Type B pancreatic cell (in vitro differentiated cells): ENCODE measurements at regions not wholly inside any gene's neighbourhood (a gene's known extent, or its start where the extent isn't known, plus 50 kb on each side); places are given as distances from the start of the nearest gene placed in this dataset.
"Not testable (repeated sequence)": the region's sequence is repeated elsewhere in the genome, so short reads cannot be mapped to it uniquely, and the experiment has no call there.

Experiments used
- DNase-seq: peaks from one replicate; pipeline ENCODE4 v3.0.0; 2021; ENCODE audit warnings: mixed read lengths; ENCODE audit not compliant: unreplicated experiment; ENCODE audit errors: extremely low spot score
- H3K27ac Mint-ChIP-seq: 2 replicates; pipeline ENCODE4 v1.8.0; 2021; ENCODE audit warnings: mild to moderate bottlenecking, mixed read lengths
- H3K27me3 Mint-ChIP-seq: 2 replicates; pipeline ENCODE4 v1.8.0; 2021; ENCODE audit warnings: mixed read lengths
- H3K36me3 Mint-ChIP-seq: 2 replicates; pipeline ENCODE4 v1.8.0; 2021; ENCODE audit warnings: mixed read lengths
- H3K4me1 Mint-ChIP-seq: one replicate; pipeline ENCODE4 v1.8.0; 2021; ENCODE audit warnings: mixed read lengths; ENCODE audit not compliant: unreplicated experiment
- H3K4me3 Mint-ChIP-seq: 2 replicates; pipeline ENCODE4 v1.8.0; 2021; ENCODE audit warnings: mild to moderate bottlenecking, mixed read lengths
- H3K9me3 Mint-ChIP-seq: 2 replicates; pipeline ENCODE4 v1.8.0; 2021; ENCODE audit warnings: mixed read lengths
- TF ChIP-seq, protein P1 (sequence below): fragments of 200-600 bp; sonication (generic); conservative IDR thresholded peaks from 2 replicates; pipeline ENCODE4 v1.5.0; 2021; ENCODE audit warnings: antibody characterized with exemption, mild to moderate bottlenecking

- H3K36me3 Mint-ChIP-seq, result no peaks in the 10 kb centered on the region
- peaks cover 5% of the 10 kb centered on the region for H3K27me3 Mint-ChIP-seq
- H3K4me3 Mint-ChIP-seq, result no peak overlapping the region
- TF ChIP-seq, protein P1, sequence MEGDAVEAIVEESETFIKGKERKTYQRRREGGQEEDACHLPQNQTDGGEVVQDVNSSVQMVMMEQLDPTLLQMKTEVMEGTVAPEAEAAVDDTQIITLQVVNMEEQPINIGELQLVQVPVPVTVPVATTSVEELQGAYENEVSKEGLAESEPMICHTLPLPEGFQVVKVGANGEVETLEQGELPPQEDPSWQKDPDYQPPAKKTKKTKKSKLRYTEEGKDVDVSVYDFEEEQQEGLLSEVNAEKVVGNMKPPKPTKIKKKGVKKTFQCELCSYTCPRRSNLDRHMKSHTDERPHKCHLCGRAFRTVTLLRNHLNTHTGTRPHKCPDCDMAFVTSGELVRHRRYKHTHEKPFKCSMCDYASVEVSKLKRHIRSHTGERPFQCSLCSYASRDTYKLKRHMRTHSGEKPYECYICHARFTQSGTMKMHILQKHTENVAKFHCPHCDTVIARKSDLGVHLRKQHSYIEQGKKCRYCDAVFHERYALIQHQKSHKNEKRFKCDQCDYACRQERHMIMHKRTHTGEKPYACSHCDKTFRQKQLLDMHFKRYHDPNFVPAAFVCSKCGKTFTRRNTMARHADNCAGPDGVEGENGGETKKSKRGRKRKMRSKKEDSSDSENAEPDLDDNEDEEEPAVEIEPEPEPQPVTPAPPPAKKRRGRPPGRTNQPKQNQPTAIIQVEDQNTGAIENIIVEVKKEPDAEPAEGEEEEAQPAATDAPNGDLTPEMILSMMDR, result no peak
- H3K4me1 Mint-ChIP-seq, result no peaks in the 10 kb centered on the region
- H3K9me3 Mint-ChIP-seq, result no peaks in the 10 kb centered on the region
- no peak for DNase-seq
- no peak overlapping the region for H3K27ac Mint-ChIP-seq
Observed at GRCh38 chr7:6917258-6917657, 91.2 kb upstream of the CCZ1B start.

- H3K27me3 Mint-ChIP-seq, H3K4me3 Mint-ChIP-seq, H3K36me3 Mint-ChIP-seq: not testable (repeated sequence)
Observed at GRCh38 chr7:6919169-6919568, 93.1 kb upstream of the CCZ1B start.

GRCh38 chr7:6924523-6924922 lies 98.4 kb upstream of the CCZ1B start:
- H3K27ac Mint-ChIP-seq, H3K4me3 Mint-ChIP-seq, H3K27me3 Mint-ChIP-seq: not testable (repeated sequence)

More at GRCh38 chr7:6919169-6919568, 93.1 kb upstream of the CCZ1B start:
- not testable (repeated sequence) for DNase-seq, H3K27ac Mint-ChIP-seq, H3K4me1 Mint-ChIP-seq, H3K9me3 Mint-ChIP-seq

GRCh38 chr7:6926193-6927174 lies 100.4 kb upstream of the CCZ1B start:
- DNase-seq, H3K27ac Mint-ChIP-seq: not testable (repeated sequence)

More at GRCh38 chr7:6924523-6924922, 98.4 kb upstream of the CCZ1B start:
- H3K36me3 Mint-ChIP-seq, H3K9me3 Mint-ChIP-seq, H3K4me1 Mint-ChIP-seq, DNase-seq: not testable (repeated sequence)

DNA sequence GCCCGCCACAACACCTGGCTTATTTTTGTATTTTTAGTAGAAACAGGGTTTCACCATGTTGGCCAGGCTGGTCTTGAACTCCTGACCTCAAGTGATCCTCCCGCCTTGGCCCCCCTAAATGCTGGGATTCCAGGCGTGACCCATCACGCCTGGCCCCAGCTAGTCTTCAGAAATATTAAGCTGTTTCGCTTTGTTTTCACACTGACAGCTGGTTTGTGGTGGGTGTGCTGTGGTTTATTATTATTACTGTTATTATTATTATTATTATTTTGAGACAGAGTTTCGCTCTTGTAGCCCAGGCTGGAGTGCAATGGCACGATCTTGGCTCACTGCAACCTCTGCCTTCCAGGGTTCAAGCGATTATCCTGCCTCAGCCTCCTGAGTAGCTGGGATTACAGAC lies 101.6 kb upstream of the CCZ1B start:
- not testable (repeated sequence) for H3K27ac Mint-ChIP-seq, DNase-seq, H3K4me3 Mint-ChIP-seq, H3K4me1 Mint-ChIP-seq, H3K27me3 Mint-ChIP-seq, H3K9me3 Mint-ChIP-seq, H3K36me3 Mint-ChIP-seq

More at GRCh38 chr7:6926193-6927174, 100.4 kb upstream of the CCZ1B start:
- H3K4me1 Mint-ChIP-seq, H3K4me3 Mint-ChIP-seq, H3K36me3 Mint-ChIP-seq, H3K27me3 Mint-ChIP-seq, H3K9me3 Mint-ChIP-seq: not testable (repeated sequence)

- not testable (repeated sequence) for H3K36me3 Mint-ChIP-seq, H3K27ac Mint-ChIP-seq, H3K4me1 Mint-ChIP-seq, H3K4me3 Mint-ChIP-seq, H3K27me3 Mint-ChIP-seq, DNase-seq, H3K9me3 Mint-ChIP-seq
Observed at GRCh38 chr7:6929588-6929987, 103.5 kb upstream of the CCZ1B start.

- H3K27ac Mint-ChIP-seq, H3K9me3 Mint-ChIP-seq, DNase-seq: not testable (repeated sequence)
Observed at GRCh38 chr7:6930081-6930635, 104.1 kb upstream of the CCZ1B start.

DNA sequence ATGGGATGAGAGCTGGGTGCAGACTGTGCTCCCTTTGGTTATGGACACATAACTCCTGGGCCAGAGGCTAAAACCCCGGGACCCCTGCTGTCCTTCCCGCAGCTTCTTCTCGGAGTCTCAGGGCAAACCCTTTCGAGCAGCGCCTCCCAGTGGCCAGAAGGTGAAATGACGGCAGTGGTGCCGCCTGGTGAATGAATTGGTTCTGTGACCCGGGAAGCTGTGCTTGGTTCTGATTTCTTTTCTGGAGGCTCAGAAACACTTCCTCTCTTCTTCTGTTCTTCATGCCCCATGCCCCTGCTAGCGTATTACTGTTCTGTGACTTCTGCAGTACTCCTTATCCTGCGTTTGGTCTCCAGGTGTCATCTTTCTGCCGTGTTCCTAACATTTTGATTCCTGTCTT lies 104.7 kb upstream of the CCZ1B start:
- not testable (repeated sequence) for H3K4me3 Mint-ChIP-seq, H3K27me3 Mint-ChIP-seq, H3K9me3 Mint-ChIP-seq, DNase-seq, H3K4me1 Mint-ChIP-seq, H3K27ac Mint-ChIP-seq, H3K36me3 Mint-ChIP-seq
- TF ChIP-seq, protein P1, result peak; percentile 76

More at GRCh38 chr7:6930081-6930635, 104.1 kb upstream of the CCZ1B start:
- not testable (repeated sequence) for H3K36me3 Mint-ChIP-seq, H3K27me3 Mint-ChIP-seq, H3K4me1 Mint-ChIP-seq, H3K4me3 Mint-ChIP-seq

DNA sequence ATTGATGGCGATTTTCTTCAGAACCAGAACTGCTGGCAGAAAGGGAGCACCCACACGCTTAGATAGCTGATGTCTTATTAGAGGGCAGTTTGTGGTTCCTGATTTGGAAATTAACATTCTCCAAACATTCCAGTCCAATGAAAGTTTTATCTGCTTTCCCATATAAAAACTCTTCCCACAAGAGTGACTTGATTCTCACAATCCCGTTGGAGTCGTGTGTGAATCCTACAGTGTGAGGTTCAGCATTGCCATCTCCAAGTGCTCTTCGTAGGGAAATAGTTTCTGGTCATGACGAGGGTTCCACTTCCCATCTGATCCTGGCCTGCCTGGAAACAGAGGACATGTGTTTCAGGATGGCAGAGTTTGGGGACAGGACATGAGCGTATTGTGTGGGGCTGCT lies 105.4 kb upstream of the CCZ1B start:
- not testable (repeated sequence) for H3K4me3 Mint-ChIP-seq, H3K27ac Mint-ChIP-seq, H3K9me3 Mint-ChIP-seq, DNase-seq, H3K36me3 Mint-ChIP-seq, H3K27me3 Mint-ChIP-seq, H3K4me1 Mint-ChIP-seq

GRCh38 chr7:6933954-6934632 lies 108.0 kb upstream of the CCZ1B start:
- DNase-seq, H3K36me3 Mint-ChIP-seq, H3K4me1 Mint-ChIP-seq: not testable (repeated sequence)

More at GRCh38 chr7:6933954-6934632, 108.0 kb upstream of the CCZ1B start:
- H3K9me3 Mint-ChIP-seq, H3K27ac Mint-ChIP-seq, H3K27me3 Mint-ChIP-seq, H3K4me3 Mint-ChIP-seq: not testable (repeated sequence)
